K562 (cell line): ENCODE measurements at regions not wholly inside any gene's neighbourhood (a gene's known extent, or its start where the extent isn't known, plus 50 kb on each side); places are given as distances from the start of the nearest gene placed in this dataset.

Source experiments
- ATAC-seq: fragments of 200-7000 bp; cut with Tn5 transposase; 3 replicates; pipeline ENCODE4 v1.9.1; 2020; ENCODE audit warnings: moderate library complexity
- BruUV-seq: library from RNA; stranded (reverse); fragments of 400-500 nt; replicated peaks from 2 replicates; lab custom pipeline; 2021; lab: Mats Ljungman, UMichigan
- CTCF ChIA-PET: fragments of 300-600 bp; formaldehyde crosslinking; extraction: SDS; loops from one replicate; lab custom pipeline; 2021; ENCODE audit warnings: low intra/inter-chr PET ratio; lab: Yijun Ruan, JAX
- POLR2A ChIA-PET: fragments of 300-600, 350-650 bp; sonication (Branson Sonifier 250); formaldehyde crosslinking; extraction: SDS; loops from one replicate; lab custom pipeline; 2021; ENCODE audit warnings: antibody characterized with exemption, inconsistent platforms; lab: Yijun Ruan, JAX
- DNase-seq, 4 experiments: peaks; one replicate each; pipeline versions ENCODE4 v3.0.0 to v3.0.0-alpha.2; 2011 to 2018; ENCODE audit warnings: low spot score in 3 of 4, mixed read lengths in 3 of 4; ENCODE audit errors: extremely low read depth in 1 of 4
- FAIRE-seq: peaks from 2 replicates; lab custom pipeline; 2011; peaks lifted over from hg19 to GRCh38; lab: Jason Lieb, UNC
- H2AFZ ChIP-seq: 2 replicates; pipeline ENCODE4 v1.6.0; 2011; ENCODE audit warnings: low read depth, low read length, control low read depth, inconsistent platforms
- H3K27ac ChIP-seq: fragments of 200-600 bp; 3 replicates; pipeline ENCODE4 v1.8.0; 2011; ENCODE audit warnings: low read depth, mild to moderate bottlenecking, control low read depth, inconsistent platforms, low read length, moderate library complexity, mixed read lengths; ENCODE audit errors: extremely low read depth
- H3K27me3 ChIP-seq, 2 experiments: fragments of 300-600 bp in 1 of 2; 2 replicates in 1 of 2; 3 replicates in 1 of 2; pipeline versions ENCODE4 v1.6.0 to v1.8.0; 2011; ENCODE audit warnings: inconsistent platforms in 2 of 2, low read length in 2 of 2, mild to moderate bottlenecking in 1 of 2, mixed read lengths in 1 of 2, moderate library complexity in 1 of 2; ENCODE audit not compliant: control insufficient read depth in 2 of 2, insufficient read depth in 2 of 2
- H3K36me3 ChIP-seq: fragments of 300-600 bp; 3 replicates; pipeline ENCODE4 v1.8.0; 2011; ENCODE audit warnings: mild to moderate bottlenecking, low read length, inconsistent platforms; ENCODE audit not compliant: control insufficient read depth, insufficient read depth
- H3K4me1 ChIP-seq, 2 experiments: fragments of 200-600 bp in 1 of 2; replicated peaks in 1 of 2; 2 replicates in 1 of 2; 3 replicates in 1 of 2; pipeline versions ENCODE4 v1.5.1 to v1.8.0; 2011; ENCODE audit warnings: inconsistent platforms in 2 of 2, low read length in 2 of 2, mild to moderate bottlenecking in 1 of 2, mixed read lengths in 1 of 2, moderate library complexity in 1 of 2; ENCODE audit not compliant: control insufficient read depth in 2 of 2, insufficient read depth in 2 of 2
- H3K4me2 ChIP-seq: 2 replicates; pipeline ENCODE4 v1.6.1; 2011; ENCODE audit warnings: low read length, control low read depth, inconsistent platforms, mixed read lengths; ENCODE audit not compliant: insufficient read depth
- H3K4me3 ChIP-seq: fragments of 200-600 bp; sonication (generic), shearing (Covaris generic); 2 replicates; pipeline ENCODE4 v1.5.1; 2016; ENCODE audit warnings: control low read depth, inconsistent platforms
- H3K79me2 ChIP-seq: fragments of 200-600 bp; 3 replicates; pipeline ENCODE4 v1.8.0; 2011; ENCODE audit warnings: low read length, inconsistent platforms; ENCODE audit not compliant: control insufficient read depth, insufficient read depth
- H3K9ac ChIP-seq, 2 experiments: 2 replicates each; pipeline versions ENCODE4 v1.6.0 to v1.6.1; 2011; ENCODE audit warnings: low read depth in 2 of 2, low read length in 2 of 2, control low read depth in 1 of 2, inconsistent platforms in 1 of 2, mild to moderate bottlenecking in 1 of 2, mixed read lengths in 1 of 2; ENCODE audit not compliant: insufficient read depth in 1 of 2
- H3K9me1 ChIP-seq: one replicate; pipeline ENCODE4 v1.6.0; 2011; ENCODE audit warnings: inconsistent platforms, mild to moderate bottlenecking, low read length, moderate library complexity; ENCODE audit not compliant: control insufficient read depth, insufficient read depth
- H3K9me3 ChIP-seq: replicated peaks from 2 replicates; pipeline ENCODE4 v1.5.1; 2011; ENCODE audit warnings: low read depth, low read length, inconsistent platforms; ENCODE audit not compliant: control insufficient read depth, insufficient read depth
- H4K20me1 ChIP-seq: replicated peaks from 2 replicates; pipeline ENCODE4 v1.6.1; 2011; ENCODE audit warnings: low read length, inconsistent platforms, mixed read lengths; ENCODE audit not compliant: control insufficient read depth, insufficient read depth
- CHD4 ChIP-seq: fragments of 200-600 bp; sonication (generic); IDR thresholded peaks from 3 replicates; pipeline ENCODE4 v1.6.1; 2012; ENCODE audit warnings: low read depth, mild to moderate bottlenecking, mixed read lengths, low read length, inconsistent platforms; ENCODE audit not compliant: insufficient read depth, insufficient replicate concordance, poor library complexity, severe bottlenecking
- DDX20 ChIP-seq: fragments of 450-650 bp; IDR thresholded peaks from 2 replicates; pipeline ENCODE4 v1.6.1; 2016; ENCODE audit warnings: missing genetic modification characterization, low read depth, mild to moderate bottlenecking, missing compliant biosample characterization, moderate library complexity
- DMBX1 ChIP-seq: fragments of 250-450 bp; sonication (Bioruptor Pico); IDR thresholded peaks from 2 replicates; pipeline ENCODE4 v1.8.0; 2022; ENCODE audit warnings: inconsistent platforms, mild to moderate bottlenecking, moderate library complexity, borderline replicate concordance
- HCFC1 ChIP-seq: IDR thresholded peaks from 2 replicates; pipeline ENCODE4 v1.6.1; 2012; ENCODE audit warnings: low read depth, low read length, improper control_type of control experiment
- MCM3 ChIP-seq: fragments of 450-650 bp; IDR thresholded peaks from 2 replicates; pipeline ENCODE4 v1.6.1; 2016
- MECOM ChIP-seq: fragments of 250-450 bp; sonication (Bioruptor Pico); IDR thresholded peaks from 2 replicates; pipeline ENCODE4 v1.8.0; 2022; ENCODE audit warnings: inconsistent platforms
- PHF20 ChIP-seq: fragments of 450-650 bp; IDR thresholded peaks from 2 replicates; pipeline ENCODE4 v1.6.1; 2018; ENCODE audit not compliant: partially characterized antibody
- PTBP1 ChIP-seq: fragments of 200-400 bp; formaldehyde crosslinking; IDR thresholded peaks from 2 replicates; pipeline ENCODE4 v1.6.1; 2017; ENCODE audit warnings: low read depth, low read length
- RBM15 ChIP-seq: fragments of 200-400 bp; formaldehyde crosslinking; IDR thresholded peaks from 2 replicates; pipeline ENCODE4 v1.6.1; 2018; ENCODE audit warnings: mild to moderate bottlenecking, low read length, moderate library complexity; ENCODE audit not compliant: insufficient read depth
- SAFB ChIP-seq: fragments of 200-400 bp; formaldehyde crosslinking; IDR thresholded peaks from 2 replicates; pipeline ENCODE4 v1.6.1; 2017; ENCODE audit warnings: low read depth, low read length, borderline replicate concordance
- TCFL5 ChIP-seq: fragments of 250-450 bp; sonication (Bioruptor Pico); conservative IDR thresholded peaks from 2 replicates; pipeline ENCODE4 v1.6.1; 2021; ENCODE audit warnings: mild to moderate bottlenecking, moderate library complexity, matching md5 sums
- TOE1 ChIP-seq, 2 experiments: fragments of 450-650 bp in 1 of 2; sonication (generic) in 1 of 2; formaldehyde crosslinking in 1 of 2; IDR thresholded peaks; 2 replicates each; pipeline versions ENCODE4 v1.7.1 to v1.8.0; 2016 to 2022; ENCODE audit warnings: borderline replicate concordance in 2 of 2, mild to moderate bottlenecking in 2 of 2, antibody characterized with exemption in 1 of 2, inconsistent platforms in 1 of 2, low read depth in 1 of 2, missing genetic modification reagents in 1 of 2, moderate library complexity in 1 of 2
- ZC3H11A ChIP-seq: IDR thresholded peaks from 2 replicates; pipeline ENCODE4 v1.6.1; 2012; ENCODE audit warnings: low read depth, low read length, improper control_type of control experiment
- ZNF124 ChIP-seq: sonication (generic); formaldehyde crosslinking; IDR thresholded peaks from 2 replicates; pipeline ENCODE4 v1.8.1; 2022; ENCODE audit warnings: missing genetic modification reagents
- ZNF184 ChIP-seq: sonication (generic); formaldehyde crosslinking; IDR thresholded peaks from 2 replicates; pipeline ENCODE4 v1.5.0; 2020; ENCODE audit warnings: missing genetic modification reagents
- ZNF263 ChIP-seq: sonication (generic); formaldehyde crosslinking; IDR thresholded peaks from 2 replicates; pipeline ENCODE4 v1.8.0; 2022; ENCODE audit warnings: mild to moderate bottlenecking, missing genetic modification reagents, borderline replicate concordance
- ZNF3 ChIP-seq: fragments of 250-450 bp; sonication (Bioruptor Pico); IDR thresholded peaks from 2 replicates; pipeline ENCODE4 v1.5.0; 2021; ENCODE audit warnings: mild to moderate bottlenecking, moderate library complexity
- ZNF436 ChIP-seq: fragments of 250-450, 450-650 bp; sonication (Bioruptor Pico); formaldehyde crosslinking; IDR thresholded peaks from 2 replicates; pipeline ENCODE4 v1.7.0; 2020; ENCODE audit warnings: mild to moderate bottlenecking
- ZNF695 ChIP-seq: fragments of 450-650 bp; formaldehyde crosslinking; IDR thresholded peaks from 2 replicates; pipeline ENCODE4 v1.4.0; 2020; ENCODE audit warnings: mild to moderate bottlenecking, moderate library complexity
- ZNF696 ChIP-seq: fragments of 250-450 bp; sonication (Bioruptor Pico); conservative IDR thresholded peaks from 2 replicates; pipeline ENCODE4 v1.4.0; 2020; ENCODE audit warnings: mild to moderate bottlenecking, moderate library complexity
- WGBS: fragments of 100-300 bp; shearing (Covaris generic); methylation state at CpG from one replicate; pipeline ENCODE4 v1.1.6; 2016; ENCODE audit warnings: low coverage, mixed read lengths; ENCODE audit not compliant: insufficient coverage; ENCODE audit errors: missing lambda C conversion rate; 5-methylcytosine and 5-hydroxymethylcytosine counted together
- in situ Hi-C: fragments of 300-500 bp; cut with MboI; formaldehyde crosslinking; loops from 4 replicates; pipeline ENCODE4 v1.15.0; 2018; ENCODE audit warnings: inconsistent platforms, mixed read lengths
- intact Hi-C: fragments of 100-400 bp; cut with micrococcal nuclease; formaldehyde crosslinking; loops from 2 replicates; pipeline ENCODE4 v1.14.2; 2022

DNA sequence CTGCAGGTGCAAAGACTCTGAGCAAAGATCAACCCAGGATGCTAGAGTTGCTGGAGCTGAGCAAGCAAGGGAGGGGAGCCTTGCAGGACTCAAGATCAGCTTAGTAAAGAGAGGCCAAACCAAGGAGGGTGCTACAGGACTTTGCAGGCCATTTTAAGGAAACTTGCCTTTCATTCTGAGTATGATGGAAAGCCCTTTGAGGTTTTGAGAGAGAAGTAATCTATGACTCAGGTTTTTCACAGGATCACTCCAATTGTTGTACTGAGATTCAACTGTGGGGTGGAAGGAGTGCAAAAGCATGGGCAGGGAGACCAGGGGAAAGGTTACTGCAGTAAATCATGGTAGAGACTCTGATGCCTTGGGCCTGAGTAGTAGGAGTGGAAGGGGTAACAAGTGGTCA is 260.4 kb upstream of the GPR149 start:
- H2AFZ ChIP-seq: no peak overlapping the region
- ChIA-PET POLR2A (no interaction called here), CTCF (no interaction called here)
- no peak overlapping the region for H3K4me2 ChIP-seq
- no peaks in the 10 kb centered on the region for H3K36me3 ChIP-seq
- BruUV-seq: no TSS peak
- in situ Hi-C loops: no loop called here
- intact Hi-C loops: no loop called here
- no peaks in the 10 kb centered on the region for H4K20me1 ChIP-seq
- TF ChIP-seq ZNF124 (CRISPR knock-in tag) (no peak), RBM15 (no peak)
- H3K4me1 ChIP-seq: no peaks in the 10 kb centered on the region
- no peaks in the 10 kb centered on the region for H3K27me3 ChIP-seq
- DNase-seq: no peak
- H3K4me3 ChIP-seq: no peak overlapping the region
- no peak overlapping the region for H3K9ac ChIP-seq
- ATAC-seq: no peak
- no peaks in the 10 kb centered on the region for H3K79me2 ChIP-seq
- FAIRE-seq: no peak
- no peaks in the 10 kb centered on the region for H3K9me1 ChIP-seq
- H3K9me3 ChIP-seq: no peaks in the 10 kb centered on the region; the same call in 1 of the 2 replicates
- no peak overlapping the region for H3K27ac ChIP-seq

DNA sequence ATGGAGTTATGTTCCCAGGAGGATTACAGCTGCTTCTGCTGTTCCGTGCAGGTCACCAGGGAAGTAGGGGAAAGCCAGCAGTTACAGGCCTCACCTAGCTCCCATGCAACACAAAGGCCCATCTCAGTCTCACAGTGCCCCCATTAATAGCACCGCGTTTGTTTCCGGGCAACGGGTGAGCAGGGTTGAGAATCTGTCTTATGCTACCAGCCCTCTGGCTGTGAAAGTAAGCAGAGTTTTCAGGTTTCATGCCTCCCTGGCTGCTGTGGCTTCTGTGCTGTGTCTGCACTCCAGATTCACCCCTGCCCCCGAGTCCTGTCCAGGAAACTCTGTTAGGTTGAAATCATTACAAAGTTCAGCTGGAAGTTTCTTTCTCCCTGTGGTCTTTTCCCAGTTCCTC is 254.4 kb upstream of the GPR149 start:
- no peak overlapping the region for H2AFZ ChIP-seq
- H3K9ac ChIP-seq: no peak overlapping the region
- H3K27me3 ChIP-seq: no peaks in the 10 kb centered on the region
- no peaks in the 10 kb centered on the region for H3K79me2 ChIP-seq
- H3K9me1 ChIP-seq: no peaks in the 10 kb centered on the region
- no peak for ATAC-seq
- H3K9me3 ChIP-seq: no peaks in the 10 kb centered on the region
- POLR2A ChIA-PET: interaction anchor here (0.6 kb wide), 1 partner anchor 108 kb away, joined by 4 read pairs; no protein-coding TSS in a partner anchor
- H3K4me1 ChIP-seq: no peaks in the 10 kb centered on the region
- H3K4me2 ChIP-seq: no peak overlapping the region
- no peak overlapping the region for H3K27ac ChIP-seq
- H4K20me1 ChIP-seq: no peaks in the 10 kb centered on the region
- 0% methylated on average over 6 of the region's 6 CpGs for WGBS
- H3K4me3 ChIP-seq: no peak overlapping the region
- FAIRE-seq: no peak
- intact Hi-C loops (no loop called here), in situ Hi-C loops (no loop called here)
- no TSS peak for BruUV-seq
- no peak for DNase-seq
- CTCF ChIA-PET: no interaction called here
- H3K36me3 ChIP-seq: no peaks in the 10 kb centered on the region
- TF ChIP-seq DMBX1 (CRISPR knock-in tag): no peak
- TF ChIP-seq HCFC1: no peak
- TF ChIP-seq MCM3: no peak
- TF ChIP-seq MECOM: no peak
- TF ChIP-seq TCFL5 (CRISPR knock-in tag): no peak
- no peak for TF ChIP-seq ZNF184 (CRISPR knock-in tag)
- no peak for TF ChIP-seq ZNF695 (CRISPR knock-in tag)
- TF ChIP-seq ZC3H11A: no peak
- TF ChIP-seq ZNF436 (CRISPR knock-in tag): no peak
- TF ChIP-seq PHF20: no peak
- no peak for TF ChIP-seq PTBP1
- TF ChIP-seq TOE1 (IDR thresholded peaks at IDR 0.05; ENCODE audit: borderline replicate concordance): no peak
- TF ChIP-seq TOE1 (CRISPR knock-in tag; IDR thresholded peaks at IDR 0.05; ENCODE audit: borderline replicate concordance, low read depth): no peak
- no peak for TF ChIP-seq SAFB
- TF ChIP-seq ZNF696: no peak
- TF ChIP-seq CHD4: no peak
- no peak for TF ChIP-seq DDX20 (tag)
- no peak for TF ChIP-seq ZNF263 (CRISPR knock-in tag)
- no peak for TF ChIP-seq ZNF3 (CRISPR knock-in tag)
